ENCODE measurements at regions not wholly inside any gene's neighbourhood (a gene's known extent, or its start where the extent isn't known, plus 50 kb on each side); places are given as distances from the start of the nearest gene placed in this dataset.

- TF ChIP-seq EZH2 (IDR thresholded peaks at IDR 0.05) (no peak), POLR2AphosphoS5 (IDR thresholded peaks at IDR 0.05; ENCODE audit: borderline replicate concordance, low read depth, low read length) (no peak), FOXP2 (optimal IDR thresholded peaks at IDR 0.05; ENCODE audit: control extremely low read depth, extremely low read length, insufficient read depth) (no peak)
These were observed 103.1 kb downstream of the SNX19 start for GRCh38 chr11:130813196-130813595.
